ENCODE measurements at regions not wholly inside any gene's neighbourhood (a gene's known extent, or its start where the extent isn't known, plus 50 kb on each side); places are given as distances from the start of the nearest gene placed in this dataset.
"Not testable (repeated sequence)": the region's sequence is repeated elsewhere in the genome, so short reads cannot be mapped to it uniquely, and the experiment has no call there.

DNA sequence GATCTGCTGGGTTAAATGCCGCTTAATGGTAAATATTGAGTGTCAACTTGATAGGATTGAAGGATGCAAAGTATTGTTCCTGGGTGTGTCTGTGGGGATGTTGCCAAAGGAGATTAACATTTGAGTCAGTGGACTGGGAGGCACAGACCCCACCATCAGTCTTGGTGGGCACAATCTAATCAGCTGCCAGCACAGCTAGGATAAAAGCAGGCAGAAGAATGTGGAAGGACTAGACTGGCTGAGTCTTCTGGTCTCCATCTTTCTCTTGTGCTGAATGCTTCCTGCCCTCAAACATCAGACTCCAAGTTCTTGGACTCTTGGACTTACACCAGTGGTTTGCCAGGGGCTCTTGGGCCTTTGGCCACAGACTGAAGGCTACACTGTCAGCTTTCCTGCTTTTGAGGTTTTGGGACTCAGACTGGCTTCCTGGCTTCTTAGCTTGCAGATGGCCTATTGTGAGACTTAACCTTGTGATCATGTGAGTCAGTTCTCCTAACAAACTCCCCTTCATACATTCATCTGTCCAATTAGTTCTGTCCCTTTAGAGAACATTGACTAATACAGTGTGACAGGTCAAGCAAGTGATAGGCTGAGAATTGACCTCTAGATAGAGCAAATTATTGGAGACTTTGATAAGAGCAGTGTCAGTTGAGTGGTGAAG lies 332.5 kb downstream of the DLEU7 start:
- not testable (repeated sequence) for H3K27ac Mint-ChIP-seq (ENCODE audit: low read depth); H3K4me3 Mint-ChIP-seq; H3K36me3 Mint-ChIP-seq (ENCODE audit: insufficient read depth); H3K4me1 Mint-ChIP-seq; ATAC-seq (replicated peaks; ENCODE audit: extremely low read depth, poor library complexity, severe bottlenecking); DNase-seq (ENCODE audit: low spot score in 2 of 2); H3K9me3 Mint-ChIP-seq; H3K27me3 Mint-ChIP-seq

DNA sequence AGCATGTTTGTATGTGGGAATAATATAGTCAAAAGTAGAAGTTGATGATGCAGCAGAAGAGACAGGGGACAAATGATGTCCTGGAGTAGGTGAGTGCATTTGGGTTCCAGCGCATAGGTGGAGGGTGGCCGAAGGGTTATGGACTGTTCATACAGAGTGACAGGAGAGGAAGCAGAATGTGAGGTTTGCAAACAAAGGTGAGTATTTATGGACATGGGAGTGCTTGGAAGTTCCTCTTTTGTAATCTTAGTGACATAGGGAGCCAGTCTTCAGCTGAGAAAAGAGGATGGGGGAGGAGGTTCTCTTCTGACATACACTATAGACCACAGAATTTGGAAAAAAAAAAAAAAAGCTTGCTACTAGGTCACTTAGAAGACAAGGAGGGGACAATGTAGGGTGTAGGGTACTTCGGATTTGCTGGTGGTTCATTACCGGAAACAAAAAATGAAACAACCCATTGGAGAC lies 331.6 kb downstream of the DLEU7 start:
- DNase-seq (ENCODE audit: low spot score in 2 of 2) (no peak), ATAC-seq (replicated peaks; ENCODE audit: extremely low read depth, poor library complexity, severe bottlenecking) (peak; percentile 71)
- no peak overlapping the region for H3K27ac Mint-ChIP-seq (ENCODE audit: low read depth)
- H3K36me3 Mint-ChIP-seq (ENCODE audit: insufficient read depth): no peaks in the 10 kb centered on the region
- no peaks in the 10 kb centered on the region for H3K27me3 Mint-ChIP-seq
- no peaks in the 10 kb centered on the region for H3K9me3 Mint-ChIP-seq
- no peaks in the 10 kb centered on the region for H3K4me1 Mint-ChIP-seq
- H3K4me3 Mint-ChIP-seq: no peak overlapping the region

DNA sequence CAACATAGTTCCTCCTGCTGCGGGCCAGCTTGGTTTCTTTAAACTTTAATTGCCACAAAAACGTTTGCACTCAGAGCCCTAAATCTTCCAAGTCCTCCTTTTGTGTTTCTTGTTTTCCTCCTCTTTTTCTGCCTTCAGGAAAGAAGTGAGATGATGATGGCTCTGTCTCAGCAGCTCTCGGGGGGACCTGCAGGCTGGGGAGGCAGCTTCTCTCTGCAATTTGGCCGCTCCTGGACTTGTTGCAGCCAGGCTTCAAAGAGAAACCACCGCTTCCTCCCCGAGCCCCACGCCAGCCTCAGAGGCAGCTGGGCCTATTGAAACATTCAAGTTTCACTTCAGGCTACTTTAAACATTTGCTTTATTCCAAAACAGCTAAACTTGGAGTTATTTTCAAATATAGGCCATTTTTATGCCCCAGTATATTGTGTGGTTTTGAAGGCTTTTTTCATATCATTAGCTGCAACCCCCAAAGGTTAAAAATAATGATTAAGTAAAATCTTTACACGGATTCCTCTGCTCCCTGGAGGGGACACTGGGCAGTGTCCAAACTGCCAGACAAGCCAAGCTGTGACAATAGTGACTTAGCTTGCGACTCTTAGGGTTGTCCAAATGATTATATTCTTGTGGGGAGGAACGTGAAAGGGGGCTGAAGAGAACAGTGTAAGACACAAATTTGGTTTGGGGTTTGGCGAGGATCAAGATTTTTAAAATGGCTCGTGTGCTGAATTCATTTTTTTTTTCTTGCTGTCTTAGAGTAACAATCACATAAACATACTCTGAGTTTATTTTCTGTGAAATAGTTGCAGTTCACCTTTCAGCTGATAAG lies 330.8 kb downstream of the DLEU7 start:
- no peak overlapping the region for H3K4me3 Mint-ChIP-seq
- ATAC-seq (replicated peaks; ENCODE audit: extremely low read depth, poor library complexity, severe bottlenecking): peak; percentile 80

DNA sequence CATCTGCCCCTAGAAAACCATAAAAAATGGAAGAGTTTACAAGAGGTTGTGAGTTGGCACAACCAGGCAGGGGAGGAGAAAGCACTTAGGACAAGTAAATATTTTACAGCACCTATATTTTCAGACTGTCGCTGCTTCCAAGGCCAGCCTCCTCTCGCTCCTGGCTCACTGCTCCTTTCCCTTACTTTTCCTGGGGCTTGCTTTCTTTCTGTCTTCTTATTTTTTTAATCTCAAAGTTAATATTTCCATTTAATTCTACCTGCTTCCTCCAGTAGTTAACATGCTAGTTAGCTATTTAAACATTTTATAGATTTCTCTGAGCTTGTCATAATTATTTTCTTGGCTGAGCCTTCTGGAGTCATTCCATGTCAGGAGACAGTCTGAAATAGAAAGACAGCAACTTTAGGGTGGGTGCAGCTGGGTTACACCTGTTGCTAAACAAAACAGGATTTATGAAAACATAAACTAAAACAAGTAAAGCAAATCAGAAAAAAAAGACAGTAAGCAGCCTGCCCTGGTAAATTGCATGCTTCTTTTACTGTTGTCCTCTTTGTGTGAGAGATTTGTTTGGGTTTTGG lies 330.1 kb downstream of the DLEU7 start:
- ATAC-seq (replicated peaks; ENCODE audit: extremely low read depth, poor library complexity, severe bottlenecking) (no peak), DNase-seq (ENCODE audit: low spot score in 2 of 2) (no peak)
- Mint-ChIP-seq H3K36me3 (ENCODE audit: insufficient read depth) (no peaks in the 10 kb centered on the region), H3K4me3 (no peak overlapping the region), H3K4me1 (no peaks in the 10 kb centered on the region), H3K27ac (ENCODE audit: low read depth) (no peak overlapping the region), H3K9me3 (no peaks in the 10 kb centered on the region), H3K27me3 (no peaks in the 10 kb centered on the region)

More for the DNA sequence above, 330.8 kb downstream of the DLEU7 start:
- H3K27ac Mint-ChIP-seq (ENCODE audit: low read depth): no peak overlapping the region
- no peaks in the 10 kb centered on the region for H3K9me3 Mint-ChIP-seq
- H3K4me1 Mint-ChIP-seq: no peaks in the 10 kb centered on the region
- DNase-seq (ENCODE audit: low spot score in 2 of 2): peak in 1 of 2 donors; percentile 27
- no peaks in the 10 kb centered on the region for H3K27me3 Mint-ChIP-seq
- no peaks in the 10 kb centered on the region for H3K36me3 Mint-ChIP-seq (ENCODE audit: insufficient read depth)

DNA sequence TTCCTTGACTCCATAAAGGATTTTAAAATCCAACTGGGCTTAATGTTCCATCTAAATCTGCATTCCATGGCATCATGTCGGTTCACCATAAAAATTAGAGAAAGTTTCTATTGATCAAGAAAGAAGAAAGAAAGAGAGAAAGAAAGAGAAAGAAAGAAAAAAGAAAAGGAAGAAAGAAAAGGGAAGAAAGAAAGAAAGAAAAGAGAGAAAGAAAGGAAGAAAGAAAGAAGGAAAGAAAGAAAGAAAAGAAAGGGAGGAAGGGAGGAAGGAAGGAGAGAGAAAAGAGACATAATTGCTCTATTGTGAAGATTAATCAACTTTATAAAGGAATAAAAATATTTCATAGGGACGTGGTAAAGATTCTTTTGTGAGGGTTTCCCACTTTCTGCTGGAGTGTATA lies 329.2 kb downstream of the DLEU7 start:
- H3K9me3 Mint-ChIP-seq: no peaks in the 10 kb centered on the region
- H3K27me3 Mint-ChIP-seq: no peaks in the 10 kb centered on the region
- H3K27ac Mint-ChIP-seq (ENCODE audit: low read depth): no peak overlapping the region
- ATAC-seq (replicated peaks; ENCODE audit: extremely low read depth, poor library complexity, severe bottlenecking): no peak
- no peaks in the 10 kb centered on the region for H3K4me1 Mint-ChIP-seq
- H3K36me3 Mint-ChIP-seq (ENCODE audit: insufficient read depth): no peaks in the 10 kb centered on the region
- no peak overlapping the region for H3K4me3 Mint-ChIP-seq
- no peak for DNase-seq (ENCODE audit: low spot score in 2 of 2)

DNA sequence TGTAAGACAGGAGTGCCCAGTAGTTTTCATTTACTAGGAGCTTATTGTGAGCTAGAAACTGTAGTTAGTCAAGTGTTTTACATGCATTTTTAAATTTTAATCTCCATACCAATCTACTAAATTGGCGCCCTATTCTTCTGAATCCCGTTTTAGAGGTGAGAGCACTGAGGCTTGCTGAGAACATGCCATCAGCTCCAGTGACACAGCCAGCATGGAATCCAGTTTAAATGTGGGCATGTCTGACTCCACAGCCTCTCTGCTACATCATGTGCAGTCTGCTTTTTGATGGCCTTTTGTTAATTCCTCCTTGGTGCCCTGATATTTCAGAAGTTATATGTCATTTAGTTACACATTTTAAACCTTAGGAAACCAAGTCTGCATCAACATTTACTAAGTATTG lies 325.4 kb downstream of the DLEU7 start:
- no peaks in the 10 kb centered on the region for H3K36me3 Mint-ChIP-seq (ENCODE audit: insufficient read depth)
- no peaks in the 10 kb centered on the region for H3K27me3 Mint-ChIP-seq
- no peaks in the 10 kb centered on the region for H3K4me1 Mint-ChIP-seq
- no peak overlapping the region for H3K4me3 Mint-ChIP-seq
- H3K27ac Mint-ChIP-seq (ENCODE audit: low read depth): no peak overlapping the region
- H3K9me3 Mint-ChIP-seq: no peaks in the 10 kb centered on the region
- no peak for ATAC-seq (replicated peaks; ENCODE audit: extremely low read depth, poor library complexity, severe bottlenecking)
- DNase-seq (ENCODE audit: low spot score in 2 of 2): no peak

DNA sequence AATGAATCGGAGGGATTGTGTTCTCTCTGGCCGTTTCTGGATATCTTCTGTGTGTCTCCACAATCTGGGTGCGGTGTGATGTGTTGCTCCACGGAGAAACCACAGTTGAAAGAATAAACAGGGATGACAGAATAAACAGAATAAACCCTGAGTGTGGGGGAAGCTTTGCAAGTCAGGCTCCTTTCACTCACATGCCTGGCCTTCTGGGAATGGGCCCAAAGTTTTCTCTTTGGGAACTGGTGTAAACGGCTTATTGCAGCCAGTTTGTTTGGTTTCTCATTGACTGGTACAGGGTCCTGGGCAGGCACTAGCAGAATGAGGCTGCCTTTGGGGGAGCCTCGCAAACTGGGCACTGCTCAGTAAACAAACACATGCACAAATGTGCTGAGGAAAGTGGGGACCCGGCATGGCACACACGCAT lies 324.7 kb downstream of the DLEU7 start:
- H3K4me3 Mint-ChIP-seq: no peak overlapping the region
- no peak overlapping the region for H3K27ac Mint-ChIP-seq (ENCODE audit: low read depth)
- H3K27me3 Mint-ChIP-seq: no peaks in the 10 kb centered on the region
- H3K9me3 Mint-ChIP-seq: no peaks in the 10 kb centered on the region
- H3K4me1 Mint-ChIP-seq: no peaks in the 10 kb centered on the region
- DNase-seq (ENCODE audit: low spot score in 2 of 2) (no peak), ATAC-seq (replicated peaks; ENCODE audit: extremely low read depth, poor library complexity, severe bottlenecking) (no peak)
- peaks cover 2% of the 10 kb centered on the region for H3K36me3 Mint-ChIP-seq (ENCODE audit: insufficient read depth)

DNA sequence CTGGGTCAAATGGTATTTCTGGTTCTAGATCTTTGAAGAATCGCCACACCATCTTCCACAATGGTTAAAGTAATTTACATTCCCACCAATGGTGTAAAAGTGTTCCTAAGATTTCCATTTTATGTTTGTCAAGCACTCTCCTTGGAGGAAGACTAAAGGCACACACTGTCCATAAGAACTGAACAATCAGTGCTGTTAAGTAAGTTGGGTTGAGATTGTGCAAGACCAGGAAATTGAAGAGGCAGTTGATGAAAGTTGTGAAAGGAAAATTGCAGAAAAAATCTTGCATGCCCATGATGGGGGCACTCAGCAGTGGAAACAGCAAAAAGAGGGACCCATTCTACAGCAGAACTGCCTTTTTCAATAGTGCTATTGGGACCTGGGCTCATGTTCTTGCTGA lies 323.6 kb downstream of the DLEU7 start:
- no peaks in the 10 kb centered on the region for H3K27me3 Mint-ChIP-seq
- H3K9me3 Mint-ChIP-seq: no peaks in the 10 kb centered on the region
- ATAC-seq (replicated peaks; ENCODE audit: extremely low read depth, poor library complexity, severe bottlenecking) (no peak), DNase-seq (ENCODE audit: low spot score in 2 of 2) (no peak)
- peaks cover 2% of the 10 kb centered on the region for H3K36me3 Mint-ChIP-seq (ENCODE audit: insufficient read depth)
- H3K4me1 Mint-ChIP-seq: no peaks in the 10 kb centered on the region
- H3K27ac Mint-ChIP-seq (ENCODE audit: low read depth): no peak overlapping the region
- H3K4me3 Mint-ChIP-seq: no peak overlapping the region

DNA sequence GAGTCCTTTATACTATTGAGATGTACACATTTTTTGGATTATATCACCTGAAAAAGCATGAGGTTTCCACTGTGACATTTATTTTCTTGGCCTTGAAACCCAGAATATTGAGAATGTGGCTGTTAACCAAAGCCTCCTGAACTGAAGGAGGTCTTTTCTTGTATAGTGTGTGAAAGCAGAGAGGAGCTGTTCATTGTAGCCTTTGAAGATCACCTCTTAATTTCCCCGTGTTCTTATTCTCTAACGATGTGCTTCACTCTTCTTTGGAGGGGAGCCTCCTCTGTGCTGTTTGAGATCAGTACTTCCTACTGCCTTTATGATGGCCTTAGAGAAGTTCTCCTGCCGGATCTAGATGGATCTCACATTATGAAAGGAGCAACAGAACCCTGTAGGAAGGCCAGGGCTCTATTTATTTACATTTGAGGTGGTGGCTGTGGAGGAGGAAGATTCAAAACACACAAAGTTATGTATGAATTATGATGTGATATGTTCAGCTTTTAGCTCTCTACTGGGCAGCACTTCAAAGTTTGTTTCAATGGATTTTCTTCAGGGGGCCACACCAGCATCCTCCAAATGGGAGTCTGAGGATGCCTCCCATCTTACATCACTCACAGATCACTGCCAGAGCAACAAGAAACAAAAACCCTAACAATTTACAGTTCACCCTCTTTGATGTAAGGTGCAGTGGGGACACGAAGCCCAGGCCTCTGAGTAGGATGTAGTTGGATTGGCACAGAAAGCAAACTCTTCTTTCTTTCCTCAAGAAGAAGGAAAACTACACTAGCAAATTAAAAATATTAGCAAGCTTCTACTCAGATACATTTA lies 322.3 kb downstream of the DLEU7 start:
- no peaks in the 10 kb centered on the region for H3K27me3 Mint-ChIP-seq

DNA sequence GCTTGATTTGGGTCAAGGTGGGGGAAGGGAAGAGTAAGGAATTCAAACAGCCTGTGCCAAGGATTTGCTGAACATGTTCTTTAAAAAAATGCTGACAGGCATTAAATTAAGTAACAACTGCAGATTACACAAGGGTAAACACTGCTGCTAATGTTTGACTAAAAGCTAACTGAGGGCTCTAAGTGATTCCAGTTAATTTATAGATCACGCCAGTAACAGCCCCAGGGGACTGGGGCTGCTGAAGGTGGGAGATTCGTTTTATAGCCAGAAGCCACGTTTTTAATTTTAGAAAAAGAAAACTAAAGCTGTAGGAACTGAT lies 321.7 kb downstream of the DLEU7 start:
- Mint-ChIP-seq H3K9me3 (no peaks in the 10 kb centered on the region), H3K36me3 (ENCODE audit: insufficient read depth) (peaks cover 2% of the 10 kb centered on the region), H3K27me3 (no peaks in the 10 kb centered on the region), H3K4me3 (no peak overlapping the region), H3K27ac (ENCODE audit: low read depth) (no peak overlapping the region), H3K4me1 (peaks cover 9% of the 10 kb centered on the region)
- ATAC-seq (replicated peaks; ENCODE audit: extremely low read depth, poor library complexity, severe bottlenecking) (no peak), DNase-seq (ENCODE audit: low spot score in 2 of 2) (no peak)

More for the DNA sequence above, 322.3 kb downstream of the DLEU7 start:
- Mint-ChIP-seq H3K9me3 (no peaks in the 10 kb centered on the region), H3K27ac (ENCODE audit: low read depth) (peak overlapping the region; percentile 10), H3K4me3 (no peak overlapping the region), H3K4me1 (peaks cover 4% of the 10 kb centered on the region), H3K36me3 (ENCODE audit: insufficient read depth) (peaks cover 2% of the 10 kb centered on the region)
- DNase-seq (ENCODE audit: low spot score in 2 of 2) (no peak), ATAC-seq (replicated peaks; ENCODE audit: extremely low read depth, poor library complexity, severe bottlenecking) (no peak)

DNA sequence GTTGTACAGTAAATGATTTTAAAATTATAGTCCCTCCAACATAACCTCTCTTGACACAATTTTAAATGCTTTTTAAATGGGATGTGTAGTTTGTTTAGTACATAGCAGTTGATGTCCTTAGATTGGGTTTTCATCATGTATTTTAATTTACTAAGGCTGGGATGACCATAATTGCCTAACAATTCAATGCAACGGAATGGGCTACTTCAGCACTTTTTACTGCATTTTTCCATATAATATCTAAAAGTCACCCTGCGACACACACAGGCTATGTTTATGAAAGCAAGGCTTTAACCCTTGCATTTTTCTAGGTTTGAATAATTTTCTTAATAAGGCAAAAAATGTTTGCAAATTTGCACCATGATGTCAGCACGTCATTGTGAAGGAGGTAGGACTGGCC lies 321.0 kb downstream of the DLEU7 start:
- no peak overlapping the region for H3K27ac Mint-ChIP-seq (ENCODE audit: low read depth)
- H3K9me3 Mint-ChIP-seq: no peaks in the 10 kb centered on the region
- H3K4me3 Mint-ChIP-seq: no peak overlapping the region
- H3K27me3 Mint-ChIP-seq: no peaks in the 10 kb centered on the region
- peaks cover 2% of the 10 kb centered on the region for H3K36me3 Mint-ChIP-seq (ENCODE audit: insufficient read depth)
- DNase-seq (ENCODE audit: low spot score in 2 of 2): no peak
- no peak for ATAC-seq (replicated peaks; ENCODE audit: extremely low read depth, poor library complexity, severe bottlenecking)
- H3K4me1 Mint-ChIP-seq: peaks cover 11% of the 10 kb centered on the region

DNA sequence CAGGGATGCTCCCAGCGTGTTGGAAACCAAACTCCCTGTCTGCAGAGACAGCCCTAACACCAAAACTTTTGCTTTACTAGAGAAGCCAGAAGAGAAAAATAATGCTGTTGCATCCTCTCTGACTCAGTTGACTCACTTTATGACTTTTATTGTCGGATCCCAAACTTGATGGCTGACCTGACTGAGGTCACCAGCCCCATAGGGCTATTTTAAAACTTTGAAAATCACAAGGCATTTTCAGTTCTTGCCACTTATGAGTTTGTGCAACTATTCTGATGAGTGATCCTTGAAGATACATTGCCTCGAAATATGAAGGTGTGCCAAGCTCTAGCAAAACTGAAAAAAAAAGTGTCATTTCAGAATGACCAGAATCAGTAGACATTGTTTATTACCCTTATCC lies 320.2 kb downstream of the DLEU7 start:
- H3K27me3 Mint-ChIP-seq: no peaks in the 10 kb centered on the region
- peaks cover 2% of the 10 kb centered on the region for H3K36me3 Mint-ChIP-seq (ENCODE audit: insufficient read depth)
- DNase-seq (ENCODE audit: low spot score in 2 of 2): no peak
- no peak overlapping the region for H3K4me3 Mint-ChIP-seq
- H3K9me3 Mint-ChIP-seq: no peaks in the 10 kb centered on the region
- H3K4me1 Mint-ChIP-seq: peaks cover 11% of the 10 kb centered on the region
- ATAC-seq (replicated peaks; ENCODE audit: extremely low read depth, poor library complexity, severe bottlenecking): no peak
- H3K27ac Mint-ChIP-seq (ENCODE audit: low read depth): no peak overlapping the region

All from central memory CD8-positive, alpha-beta T cell (primary cell).